SU-DHL-6 (cell line): ENCODE measurements at regions not wholly inside any gene's neighbourhood (a gene's known extent, or its start where the extent isn't known, plus 50 kb on each side); places are given as distances from the start of the nearest gene placed in this dataset.

Experiments
- H2AFZ ChIP-seq: fragments of 200-600 bp; sonication (generic); 2 replicates; pipeline ENCODE4 v1.6.1; 2014; ENCODE audit warnings: low read depth, mild to moderate bottlenecking, moderate library complexity, mixed read lengths, antibody characterized with exemption, low read length; ENCODE audit not compliant: severe bottlenecking
- H3F3A ChIP-seq: fragments of 200-600 bp; shearing (Covaris generic); 2 replicates; pipeline ENCODE4 v1.6.0; 2016; ENCODE audit warnings: antibody characterized with exemption, mild to moderate bottlenecking; ENCODE audit not compliant: insufficient read depth
- H3K27ac ChIP-seq: fragments of 200-600 bp; sonication (generic); 2 replicates; pipeline ENCODE4 v1.5.1; 2016; ENCODE audit warnings: low read depth, mild to moderate bottlenecking, low read length, moderate library complexity, mixed read lengths
- H3K27me3 ChIP-seq: fragments of 200-600 bp; sonication (generic), shearing (Covaris generic); 2 replicates; pipeline ENCODE4 v1.6.0; 2014; ENCODE audit warnings: mild to moderate bottlenecking, low read length
- H3K36me3 ChIP-seq: fragments of 200-600 bp; sonication (generic); 2 replicates; pipeline ENCODE4 v1.6.1; 2014; ENCODE audit warnings: mild to moderate bottlenecking, low read length, mixed read lengths
- H3K4me2 ChIP-seq: fragments of 300-600, 200-600 bp; shearing (Covaris generic), sonication (generic); 2 replicates; pipeline ENCODE4 v1.6.0; 2014; ENCODE audit warnings: low read length, low read depth, mild to moderate bottlenecking; ENCODE audit not compliant: poor library complexity, severe bottlenecking
- H3K4me3 ChIP-seq: fragments of 200-600 bp; sonication (generic); 2 replicates; pipeline ENCODE4 v1.5.1; 2014; ENCODE audit warnings: antibody characterized with exemption, low read length, mild to moderate bottlenecking, mixed read lengths; ENCODE audit not compliant: insufficient read depth, poor library complexity, severe bottlenecking
- H3K79me2 ChIP-seq: fragments of 200-600 bp; sonication (generic); 2 replicates; pipeline ENCODE4 v1.6.1; 2014; ENCODE audit warnings: mild to moderate bottlenecking, low read length, moderate library complexity; ENCODE audit not compliant: insufficient read depth
- H3K9ac ChIP-seq: fragments of 200-600 bp; sonication (generic); 2 replicates; pipeline ENCODE4 v1.7.0; 2014; ENCODE audit warnings: mild to moderate bottlenecking, low read length
- H3K9me2 ChIP-seq: fragments of 200-600 bp; sonication (generic); replicated peaks from 2 replicates; pipeline ENCODE4 v1.6.1; 2014; ENCODE audit warnings: low read length; ENCODE audit not compliant: insufficient read depth
- H3K9me3 ChIP-seq: fragments of 200-600 bp; sonication (generic); 2 replicates; pipeline ENCODE4 v1.6.1; 2014; ENCODE audit warnings: low read length, mixed read lengths; ENCODE audit not compliant: insufficient read depth
- H4K20me1 ChIP-seq: fragments of 200-600 bp; sonication (generic); 2 replicates; pipeline ENCODE4 v1.6.1; 2014; ENCODE audit warnings: low read depth, mild to moderate bottlenecking, antibody characterized with exemption, low read length, moderate library complexity, mixed read lengths
- CTCF ChIP-seq: fragments of 200-600 bp; sonication (generic); IDR thresholded peaks from one replicate; pipeline ENCODE4 v1.5.1; 2017; ENCODE audit warnings: antibody characterized with exemption, mild to moderate bottlenecking, low read length, moderate library complexity; ENCODE audit not compliant: insufficient read depth, poor library complexity, severe bottlenecking
- EZH2phosphoT487 ChIP-seq: fragments of 200-600 bp; sonication (generic), shearing (Covaris generic); conservative IDR thresholded peaks from 2 replicates; pipeline ENCODE4 v1.6.1; 2018; ENCODE audit warnings: mild to moderate bottlenecking, antibody characterized with exemption, low read length, moderate library complexity, mixed read lengths

- Histone ChIP-seq H3K4me2 (no peak overlapping the region), H3K79me2 (no peaks in the 10 kb centered on the region), H3K9me2 (no peaks in the 10 kb centered on the region), H3K9me3 (no peaks in the 10 kb centered on the region), H3K9ac (no peak overlapping the region), H3K27ac (no peak overlapping the region), H3K4me3 (no peak overlapping the region), H3K27me3 (no peaks in the 10 kb centered on the region), H3F3A (no peaks in the 10 kb centered on the region), H3K36me3 (no peaks in the 10 kb centered on the region), H2AFZ (no peak overlapping the region), H4K20me1 (no peaks in the 10 kb centered on the region)
- TF ChIP-seq CTCF = no peak
- TF ChIP-seq EZH2phosphoT487 = no peak
These were observed 58.9 kb upstream of the PALMD start for GRCh38 chr1:99587008-99587407.

GRCh38 chr1:99589186-99589636 lies 56.7 kb upstream of the PALMD start:
- no peaks in the 10 kb centered on the region for H3K9me2 ChIP-seq
- H4K20me1 ChIP-seq = no peaks in the 10 kb centered on the region
- H3K36me3 ChIP-seq = no peaks in the 10 kb centered on the region
- H3K9ac ChIP-seq = no peak overlapping the region
- TF ChIP-seq EZH2phosphoT487 (no peak), CTCF (no peak)
- no peak overlapping the region for H3K4me2 ChIP-seq
- H3F3A ChIP-seq = no peaks in the 10 kb centered on the region
- no peaks in the 10 kb centered on the region for H3K9me3 ChIP-seq
- H3K27ac ChIP-seq = no peak overlapping the region
- no peak overlapping the region for H3K4me3 ChIP-seq
- H3K27me3 ChIP-seq = no peaks in the 10 kb centered on the region
- H3K79me2 ChIP-seq = no peaks in the 10 kb centered on the region
- no peak overlapping the region for H2AFZ ChIP-seq

GRCh38 chr1:99590578-99591209 lies 55.2 kb upstream of the PALMD start:
- no peaks in the 10 kb centered on the region for H3K9me3 ChIP-seq
- no peaks in the 10 kb centered on the region for H3K27me3 ChIP-seq

More at GRCh38 chr1:99590578-99591209, 55.2 kb upstream of the PALMD start:
- Histone ChIP-seq H2AFZ (no peak overlapping the region), H3K9me2 (no peaks in the 10 kb centered on the region), H3K36me3 (no peaks in the 10 kb centered on the region), H3K9ac (no peak overlapping the region), H3K4me2 (no peak overlapping the region), H3F3A (no peaks in the 10 kb centered on the region), H3K4me3 (no peak overlapping the region), H3K27ac (no peak overlapping the region), H3K79me2 (no peaks in the 10 kb centered on the region), H4K20me1 (no peaks in the 10 kb centered on the region)
- TF ChIP-seq EZH2phosphoT487 (no peak), CTCF (no peak)
